ENCODE measurements at regions not wholly inside any gene's neighbourhood (a gene's known extent, or its start where the extent isn't known, plus 50 kb on each side); places are given as distances from the start of the nearest gene placed in this dataset.

DNA sequence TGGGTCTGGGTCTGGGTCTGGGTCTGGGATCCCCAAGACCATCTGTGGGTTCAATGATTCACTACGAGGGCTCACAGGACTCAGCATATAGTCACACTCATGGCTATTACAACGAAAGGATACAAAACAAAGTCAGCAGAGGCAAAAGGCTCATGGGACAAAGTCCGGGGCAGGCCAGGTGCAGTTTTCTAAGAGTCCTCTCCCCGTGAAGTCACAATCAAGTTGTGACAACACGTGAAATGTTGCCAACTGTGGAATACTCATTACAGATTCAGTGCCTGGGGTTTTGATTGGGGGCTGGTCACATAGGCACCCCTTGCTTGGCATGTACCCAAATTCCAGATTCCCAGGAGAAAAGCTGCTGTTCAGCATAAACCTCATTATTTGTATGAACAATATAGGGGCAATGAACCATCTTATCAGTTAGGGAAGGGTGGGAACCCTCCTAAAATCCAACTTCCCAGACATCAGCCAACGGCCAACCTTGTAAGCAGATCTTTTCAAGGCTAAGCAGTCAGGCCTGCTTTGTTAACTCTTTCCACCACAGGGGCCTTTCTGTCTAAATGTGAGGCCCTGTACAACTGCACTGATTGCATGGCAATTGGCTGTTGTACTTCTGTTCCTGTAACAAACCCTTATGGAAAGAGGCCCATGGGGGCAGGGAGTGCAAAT is 58.2 kb upstream of the DIPK2B start:
- no peaks in the 10 kb centered on the region for H3K27me3 Mint-ChIP-seq
- no peak for ATAC-seq
- TF ChIP-seq, protein P1, sequence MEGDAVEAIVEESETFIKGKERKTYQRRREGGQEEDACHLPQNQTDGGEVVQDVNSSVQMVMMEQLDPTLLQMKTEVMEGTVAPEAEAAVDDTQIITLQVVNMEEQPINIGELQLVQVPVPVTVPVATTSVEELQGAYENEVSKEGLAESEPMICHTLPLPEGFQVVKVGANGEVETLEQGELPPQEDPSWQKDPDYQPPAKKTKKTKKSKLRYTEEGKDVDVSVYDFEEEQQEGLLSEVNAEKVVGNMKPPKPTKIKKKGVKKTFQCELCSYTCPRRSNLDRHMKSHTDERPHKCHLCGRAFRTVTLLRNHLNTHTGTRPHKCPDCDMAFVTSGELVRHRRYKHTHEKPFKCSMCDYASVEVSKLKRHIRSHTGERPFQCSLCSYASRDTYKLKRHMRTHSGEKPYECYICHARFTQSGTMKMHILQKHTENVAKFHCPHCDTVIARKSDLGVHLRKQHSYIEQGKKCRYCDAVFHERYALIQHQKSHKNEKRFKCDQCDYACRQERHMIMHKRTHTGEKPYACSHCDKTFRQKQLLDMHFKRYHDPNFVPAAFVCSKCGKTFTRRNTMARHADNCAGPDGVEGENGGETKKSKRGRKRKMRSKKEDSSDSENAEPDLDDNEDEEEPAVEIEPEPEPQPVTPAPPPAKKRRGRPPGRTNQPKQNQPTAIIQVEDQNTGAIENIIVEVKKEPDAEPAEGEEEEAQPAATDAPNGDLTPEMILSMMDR (IDR thresholded peaks at IDR 0.05) = no peak

More for the DNA sequence above, 58.2 kb upstream of the DIPK2B start:
- POLR2A ChIA-PET = no interaction called here
- Mint-ChIP-seq H3K9me3 (no peaks in the 10 kb centered on the region), H3K4me3 (no peak overlapping the region), H3K27ac (no peak overlapping the region), H3K36me3 (ENCODE audit: low read depth) (no peaks in the 10 kb centered on the region), H3K4me1 (ENCODE audit: low read depth) (no peaks in the 10 kb centered on the region)
- intact Hi-C loops (cut with micrococcal nuclease) = no loop called here
- no peak for DNase-seq
- CTCF ChIA-PET = no interaction called here

Small RNAs in the stretch of these regions (microRNA-seq; reads per million reads assigned to microRNA genes)
- gene MIR221 (ENCODE audit: borderline microRNAs expressed, borderline replicate concordance) (10,305 reads per million, percentile 96 among the genes with 10 or more reads in this experiment), gene MIR222 (ENCODE audit: borderline microRNAs expressed, borderline replicate concordance) (1,214 reads per million, percentile 89 among the genes with 10 or more reads in this experiment)
